ENCODE measurements at regions not wholly inside any gene's neighbourhood (a gene's known extent, or its start where the extent isn't known, plus 50 kb on each side); places are given as distances from the start of the nearest gene placed in this dataset.

DNA sequence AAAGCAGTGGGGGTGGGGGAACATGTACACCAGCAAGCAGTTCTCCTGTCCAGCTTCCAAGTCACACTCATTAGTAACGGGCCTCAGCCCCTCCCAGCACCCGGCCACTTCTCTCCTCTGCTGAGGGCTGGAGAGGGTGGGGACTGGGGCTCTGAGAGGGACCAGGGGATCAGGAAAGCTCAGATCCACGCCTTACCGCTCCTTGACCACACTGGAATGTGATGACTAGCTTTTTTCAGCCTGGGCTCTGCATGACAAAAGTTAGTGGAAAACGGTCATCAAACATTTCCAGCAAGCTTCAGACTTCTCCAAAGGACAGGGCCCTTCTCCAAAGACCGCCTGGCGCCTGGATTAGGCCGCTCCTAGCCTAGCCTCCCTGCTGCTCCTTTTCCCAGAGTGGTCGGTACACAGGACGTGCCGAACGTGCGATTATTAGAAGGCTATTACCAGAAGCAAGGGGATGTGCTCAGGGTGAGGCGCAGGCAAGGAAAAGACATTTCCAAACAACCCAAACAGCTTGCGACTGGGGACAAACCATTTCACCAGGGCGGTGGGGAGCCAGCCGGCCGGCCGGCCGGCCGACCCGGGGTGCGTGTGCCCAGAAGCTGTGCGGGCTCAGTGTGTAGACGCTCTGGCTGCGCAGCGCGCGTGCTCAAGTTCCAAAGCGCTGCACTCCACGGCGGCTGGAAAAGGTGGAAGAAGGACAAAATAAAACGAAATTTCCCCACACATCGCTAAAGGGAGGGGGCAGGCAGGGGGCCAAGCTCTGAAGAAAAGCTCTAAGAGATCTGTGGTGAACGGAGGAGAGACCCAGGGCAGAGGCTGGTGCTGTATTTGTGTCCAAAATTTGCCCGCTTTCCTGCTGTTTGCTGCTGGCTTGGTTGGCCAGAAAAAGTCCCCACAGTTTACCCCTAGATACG lies 51.0 kb upstream of the SSR3 start:
- DNase-seq = peak; percentile 32 to 52
- TF ChIP-seq POLR2A (IDR thresholded peaks at IDR 0.05; ENCODE audit: low read length) (peak; percentile 40), GATA1 (IDR thresholded peaks at IDR 0.05; ENCODE audit: low read depth, low read length) (no peak)

DNA sequence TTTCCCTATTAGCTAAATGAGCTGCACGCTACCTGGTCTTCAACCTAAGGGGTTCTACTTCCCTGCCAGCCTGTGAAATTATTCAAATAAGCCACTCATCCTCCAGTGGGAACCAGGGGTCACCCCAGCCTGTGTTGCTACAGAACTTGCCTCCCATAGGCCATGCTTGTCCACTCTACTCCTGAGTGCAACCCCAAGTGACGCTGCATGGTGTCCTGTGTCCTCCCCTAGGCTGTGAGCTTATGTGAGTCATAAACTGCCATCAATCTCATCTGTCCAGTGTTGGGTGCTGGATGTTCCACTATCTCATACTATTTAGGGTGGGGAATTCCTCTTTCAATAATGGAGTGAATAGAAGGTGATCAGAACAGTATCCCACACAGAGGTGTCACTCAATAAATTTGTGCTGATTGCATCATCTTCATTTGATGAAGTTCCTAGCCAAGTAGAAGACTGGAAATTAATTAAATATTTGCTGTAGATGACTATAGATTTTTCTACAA lies 49.8 kb upstream of the SSR3 start:
- DNase-seq = no peak
- TF ChIP-seq GATA1 (IDR thresholded peaks at IDR 0.05; ENCODE audit: low read depth, low read length) (no peak), POLR2A (IDR thresholded peaks at IDR 0.05; ENCODE audit: low read length) (no peak)
